Fibroblast of peridontal ligament (primary cell): ENCODE measurements at regions not wholly inside any gene's neighbourhood (a gene's known extent, or its start where the extent isn't known, plus 50 kb on each side); places are given as distances from the start of the nearest gene placed in this dataset.

Source experiments
- DNase-seq: peaks from one replicate; pipeline ENCODE4 v3.0.0-alpha.2; 2010; ENCODE audit errors: extremely low read depth

DNA sequence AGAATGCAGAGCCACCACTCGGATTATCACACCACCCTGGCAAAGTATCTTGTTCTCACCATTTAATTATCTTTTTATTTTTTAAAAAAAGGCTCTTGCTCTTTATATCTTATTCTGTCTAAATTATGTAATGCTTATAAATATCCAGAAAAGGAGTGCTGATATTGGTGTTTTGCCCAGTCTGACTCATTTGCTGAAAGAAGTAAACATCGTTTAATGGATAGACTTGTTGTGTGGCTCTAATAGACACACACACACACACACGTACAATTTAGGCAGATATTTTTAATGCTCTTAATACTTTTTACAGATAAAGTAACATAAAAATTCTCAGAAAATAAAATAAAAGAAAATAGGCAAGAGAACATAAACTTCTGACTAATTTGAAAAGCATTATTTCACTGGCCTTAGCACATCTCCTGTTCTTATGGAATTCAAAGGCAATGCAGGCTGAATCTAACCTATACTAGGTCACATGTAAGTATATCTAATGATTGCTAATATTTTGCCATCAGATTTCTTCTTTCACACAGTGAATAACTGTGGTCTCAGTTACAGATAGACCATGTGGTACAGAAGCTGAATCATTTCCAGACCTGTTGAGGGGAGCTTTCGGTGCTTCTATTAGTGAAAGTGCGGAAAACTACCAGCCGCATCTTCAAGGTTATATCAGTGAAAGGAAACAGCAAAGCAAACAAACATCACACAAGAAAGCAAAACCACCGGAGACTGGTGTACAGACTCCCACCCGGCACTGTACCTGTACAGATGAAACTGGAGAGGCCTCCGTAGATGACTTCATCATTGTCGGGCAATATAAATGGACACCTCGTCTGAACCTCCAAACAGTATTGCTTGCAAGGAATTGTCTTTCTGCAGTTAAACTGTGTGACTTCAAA, 642.1 kb upstream of the ARGLU1 start:
- DNase-seq: peak; percentile 43

DNA sequence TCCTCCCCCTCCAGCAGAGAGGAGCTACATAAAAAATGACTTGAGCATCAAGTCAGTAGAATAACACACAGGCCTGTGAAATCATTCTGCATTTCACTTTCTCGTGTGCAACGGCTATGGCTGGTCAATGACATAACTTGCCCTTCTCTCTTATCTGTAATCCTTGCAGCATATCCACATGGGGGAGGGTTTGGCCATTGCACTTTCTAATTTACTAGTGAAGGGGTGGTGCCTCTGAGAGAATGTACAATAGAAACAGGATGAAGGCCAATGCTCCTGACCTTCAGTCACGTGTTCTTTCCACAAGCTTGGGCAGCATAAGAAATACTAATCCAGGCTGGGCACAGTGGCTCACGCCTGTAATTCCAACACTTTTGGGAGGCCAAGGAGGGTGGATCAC, 641.0 kb upstream of the ARGLU1 start:
- DNase-seq: no peak

DNA sequence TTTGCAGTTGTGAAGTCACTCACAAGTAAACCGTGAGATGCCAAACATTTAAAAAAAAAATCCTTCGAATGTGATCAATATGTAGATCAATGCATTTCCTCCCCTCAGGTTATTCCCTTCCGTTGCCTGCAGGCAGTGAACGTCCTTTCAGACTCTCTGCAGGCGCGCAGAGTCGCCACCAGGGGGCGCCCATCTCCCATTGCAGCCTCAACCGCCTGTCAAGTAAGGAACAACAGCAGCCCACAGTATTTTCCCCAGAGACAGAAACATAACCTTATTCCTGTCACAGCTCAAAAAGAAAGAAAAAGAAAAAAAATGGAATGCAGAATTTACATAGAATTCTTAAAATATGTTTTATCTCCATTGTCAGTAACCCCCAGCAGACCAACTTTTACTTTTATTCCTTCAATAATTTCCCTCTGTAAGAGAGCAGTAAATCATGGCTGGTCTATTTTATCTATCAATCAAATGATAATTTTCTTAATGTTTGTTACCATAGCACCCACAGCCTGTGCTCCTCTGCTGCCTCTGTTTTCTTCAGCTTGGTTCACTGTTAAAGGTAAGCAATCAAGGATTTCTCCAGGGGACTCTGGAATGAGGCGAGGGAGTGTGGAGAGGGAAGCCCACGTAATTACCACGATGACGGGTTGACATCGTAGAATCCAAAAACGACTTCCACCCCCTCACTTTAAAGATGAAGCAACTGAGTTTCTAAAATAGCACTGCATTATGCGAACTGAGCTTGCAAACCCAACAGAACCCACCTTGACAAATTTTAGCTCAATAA, 637.6 kb upstream of the ARGLU1 start:
- peak; percentile 51 for DNase-seq

DNA sequence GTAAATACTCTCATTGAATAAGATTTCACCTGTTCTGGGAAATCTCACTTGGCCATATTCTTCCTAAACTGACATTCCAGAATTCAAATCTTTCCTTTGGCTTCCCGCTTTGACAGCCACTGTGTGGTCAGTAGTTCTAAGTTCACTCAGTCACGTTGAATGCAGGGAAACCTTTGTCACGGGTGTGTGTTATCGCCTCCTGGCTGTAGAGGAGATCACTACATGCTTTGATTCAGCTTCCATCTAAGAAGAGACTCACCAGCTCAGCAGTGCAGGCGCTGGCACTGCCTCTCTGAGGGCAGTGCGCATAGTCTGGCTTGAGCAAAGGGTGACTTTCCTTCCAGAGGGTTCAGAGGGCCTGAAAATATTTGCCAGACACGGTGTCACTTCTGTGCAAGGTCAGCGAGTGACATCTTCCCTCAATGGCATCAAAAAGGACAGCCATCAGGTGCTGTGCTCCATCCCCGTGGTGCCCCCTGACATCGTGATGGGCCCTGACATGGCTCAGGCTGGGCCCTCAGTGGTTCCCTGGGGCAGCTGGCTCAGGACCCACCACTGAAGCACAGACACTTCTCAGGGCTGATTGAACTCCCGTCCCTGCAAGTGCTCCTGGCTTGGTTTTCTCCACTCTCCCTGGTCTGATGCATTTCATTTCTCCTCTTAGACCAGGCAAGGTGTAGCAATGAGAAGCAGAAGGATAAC, 635.4 kb upstream of the ARGLU1 start:
- peak; percentile 2 for DNase-seq

DNA sequence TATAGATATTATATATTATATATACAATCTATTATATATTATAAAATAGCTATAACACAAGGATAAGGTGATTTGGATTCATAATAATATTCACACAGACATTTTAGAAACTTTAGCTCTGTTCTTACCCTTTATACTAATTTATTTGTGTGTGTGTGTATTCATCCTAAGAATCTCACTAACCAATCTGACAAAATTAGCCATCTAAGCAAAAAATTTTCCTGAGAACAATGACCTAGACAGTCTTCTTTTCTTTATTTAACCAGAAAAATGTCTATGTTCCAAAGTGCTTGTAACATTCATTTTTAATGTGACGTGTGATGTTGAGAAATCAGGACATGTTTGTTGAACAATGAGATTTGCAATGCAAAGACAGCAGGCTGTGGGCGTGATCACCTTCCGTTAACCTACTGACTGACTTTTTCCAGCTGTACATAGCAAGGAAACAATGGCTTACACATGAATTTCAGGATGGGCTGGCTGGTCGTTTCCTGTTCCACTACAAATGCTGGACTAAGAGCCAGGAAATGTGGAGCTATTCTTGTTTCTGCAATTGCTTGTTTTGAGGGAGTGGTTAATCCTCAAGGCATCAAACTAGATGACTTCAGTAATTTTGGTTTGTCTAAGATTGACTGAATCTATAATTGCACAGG, 634.6 kb upstream of the ARGLU1 start:
- DNase-seq: no peak

DNA sequence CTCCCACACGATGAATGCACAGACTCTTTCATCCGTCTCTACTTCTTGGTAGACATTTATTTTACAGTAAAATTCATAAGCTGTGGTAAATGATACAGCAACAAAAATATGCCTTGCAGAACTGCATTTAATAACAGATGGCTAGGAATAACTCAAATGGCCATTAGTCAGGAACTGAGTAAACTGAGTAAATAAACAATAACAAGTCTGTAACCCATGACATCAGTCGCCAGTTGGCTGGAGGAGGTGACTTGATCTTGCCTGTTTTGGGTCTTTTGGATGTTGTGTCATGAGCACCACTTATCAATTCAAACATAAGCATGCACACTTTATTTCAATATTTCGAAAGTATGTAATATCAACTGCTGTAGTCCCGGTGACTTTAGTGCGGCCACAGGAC, 632.6 kb upstream of the ARGLU1 start:
- no peak for DNase-seq

DNA sequence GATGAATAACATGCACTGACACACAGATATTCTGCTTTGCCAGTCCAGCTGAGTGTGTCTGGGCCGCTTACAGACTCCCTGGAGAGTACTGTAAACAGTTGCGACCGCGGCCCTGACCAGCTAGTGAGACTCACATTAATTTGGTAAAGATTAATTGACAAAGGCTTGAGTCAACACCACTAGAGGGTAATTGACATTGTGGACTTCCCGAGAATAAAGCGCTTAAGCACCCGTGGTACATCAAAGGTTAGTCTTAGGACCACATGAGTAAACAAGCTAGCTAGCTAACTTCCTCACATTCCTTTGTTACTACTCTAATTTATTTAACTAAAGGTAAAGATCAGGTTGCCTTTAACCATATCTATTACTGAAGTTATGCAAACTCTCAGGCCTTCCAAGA, 624.4 kb upstream of the ARGLU1 start:
- no peak for DNase-seq

DNA sequence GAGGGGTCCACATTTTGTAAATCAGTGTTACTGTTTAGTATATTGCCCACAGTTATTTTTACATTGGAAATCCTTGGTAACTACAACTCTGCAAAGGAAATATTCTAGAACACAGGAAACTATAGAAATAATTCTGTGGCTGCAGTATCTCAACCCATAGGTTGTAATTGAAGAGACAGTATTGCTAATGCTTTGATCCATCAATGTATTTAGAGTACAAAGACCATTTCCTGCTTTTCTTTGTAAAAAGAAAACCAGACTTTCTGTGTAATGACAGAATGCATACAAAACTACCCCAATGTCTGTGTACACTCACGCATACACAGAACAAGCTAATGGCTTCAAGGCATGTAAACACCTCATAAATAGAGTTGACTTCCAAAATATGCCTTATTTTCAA, 622.1 kb upstream of the ARGLU1 start:
- no peak for DNase-seq

DNA sequence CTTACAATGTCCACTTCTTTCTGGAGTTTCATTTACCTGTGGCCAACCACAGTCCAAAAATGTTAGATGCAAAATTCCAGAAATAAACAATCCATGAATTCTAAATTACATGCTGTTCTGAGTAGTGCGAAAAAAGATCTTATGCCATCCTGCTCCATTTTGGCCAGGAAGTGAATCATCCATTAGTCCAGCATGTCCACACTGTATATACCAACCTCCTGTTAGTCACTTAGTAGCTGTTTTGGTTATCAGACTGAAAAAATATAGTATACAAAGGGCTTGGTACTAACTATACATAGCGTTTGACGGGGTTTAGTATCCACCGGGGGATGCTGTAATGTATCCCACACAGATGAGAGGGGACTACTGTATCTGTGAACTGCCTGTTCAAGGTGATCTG, 618.0 kb upstream of the ARGLU1 start:
- DNase-seq: peak; percentile 7

DNA sequence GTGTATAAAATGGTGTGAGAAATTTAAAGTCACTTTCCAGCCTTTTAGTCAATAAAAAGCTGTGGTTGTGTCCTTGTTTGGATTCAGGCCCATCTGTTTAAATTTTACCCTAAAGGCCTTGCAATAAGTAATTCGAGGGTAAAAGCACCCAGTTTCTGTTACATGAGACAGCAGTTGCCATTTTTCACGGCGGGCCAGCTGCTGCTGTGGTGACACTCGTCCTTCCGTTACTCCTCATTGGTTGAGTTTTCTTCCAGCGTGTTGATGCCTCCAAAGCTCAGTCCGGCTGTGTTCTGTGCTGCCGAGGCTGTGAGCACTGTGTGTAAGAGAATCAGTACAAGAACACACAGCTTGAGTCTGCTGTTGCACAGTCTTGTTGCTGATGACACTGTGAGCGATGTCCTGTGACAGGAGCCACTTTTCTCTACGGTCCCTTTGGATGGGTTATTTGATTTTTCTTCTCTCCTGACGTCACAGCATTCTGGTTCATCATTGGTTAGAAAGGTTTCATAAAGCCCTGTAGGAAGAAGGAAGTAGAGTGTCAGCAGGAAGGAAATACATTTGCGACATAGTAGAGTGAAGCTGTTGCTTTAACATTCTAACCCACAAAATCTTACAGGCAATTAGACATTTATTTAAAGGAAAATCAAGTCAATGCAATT, 602.5 kb upstream of the ARGLU1 start:
- no peak for DNase-seq

DNA sequence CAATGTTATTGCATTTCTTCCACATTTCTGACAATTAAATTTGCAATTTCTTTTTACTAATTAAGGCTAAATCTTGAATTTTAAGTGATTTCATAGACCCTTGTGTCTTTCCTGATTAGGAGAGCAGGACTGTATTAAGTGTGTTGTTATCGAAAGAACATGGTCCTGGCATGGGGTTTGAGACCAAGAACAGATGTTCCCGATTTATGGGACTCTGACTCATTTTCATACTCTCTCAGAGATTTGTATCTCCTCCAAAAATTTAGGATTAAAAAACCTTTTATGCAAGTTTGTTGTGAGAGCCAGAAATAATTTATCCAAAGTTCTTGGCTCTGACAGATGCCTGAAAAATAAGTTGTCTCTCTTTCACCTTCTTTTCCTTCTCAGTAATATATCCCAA, 589.3 kb upstream of the ARGLU1 start:
- peak; percentile 70 for DNase-seq

DNA sequence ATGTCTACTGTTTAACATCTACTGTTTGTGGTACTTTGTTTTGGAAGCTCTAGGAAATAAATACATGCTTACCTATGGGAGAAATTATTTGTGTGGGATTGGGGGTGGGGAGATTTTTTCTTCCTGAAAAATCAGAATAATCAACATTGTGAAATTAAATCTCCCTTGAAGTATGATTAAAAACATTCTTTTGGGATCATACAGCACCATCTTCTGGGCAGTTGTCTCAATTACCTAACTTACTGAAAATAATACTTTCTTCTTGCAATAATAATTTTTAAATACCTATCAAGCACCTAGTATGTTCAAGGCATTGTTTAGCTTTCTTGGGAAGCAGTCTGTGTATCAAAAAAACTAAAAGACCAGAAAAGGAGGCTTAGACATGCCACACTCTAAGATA, 576.5 kb upstream of the ARGLU1 start:
- DNase-seq: peak; percentile 50

DNA sequence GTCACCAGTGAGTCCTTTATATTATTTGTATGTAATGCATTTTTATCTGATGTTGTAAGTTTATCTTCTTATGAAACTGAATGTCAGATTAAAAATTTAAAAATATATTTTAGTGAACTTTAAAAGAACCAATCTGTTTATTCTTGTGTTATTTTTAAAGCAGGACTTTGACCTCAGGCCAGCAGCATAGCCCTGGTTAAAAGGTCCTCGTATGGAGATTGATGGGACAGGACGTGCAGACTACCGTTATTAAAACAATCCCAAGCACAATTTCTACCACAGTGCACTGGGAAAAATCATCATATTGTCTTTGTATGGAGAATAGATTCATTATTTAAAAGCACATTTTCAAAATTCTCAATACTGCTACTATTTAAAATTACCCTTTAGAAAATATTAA, 573.8 kb upstream of the ARGLU1 start:
- no peak for DNase-seq

DNA sequence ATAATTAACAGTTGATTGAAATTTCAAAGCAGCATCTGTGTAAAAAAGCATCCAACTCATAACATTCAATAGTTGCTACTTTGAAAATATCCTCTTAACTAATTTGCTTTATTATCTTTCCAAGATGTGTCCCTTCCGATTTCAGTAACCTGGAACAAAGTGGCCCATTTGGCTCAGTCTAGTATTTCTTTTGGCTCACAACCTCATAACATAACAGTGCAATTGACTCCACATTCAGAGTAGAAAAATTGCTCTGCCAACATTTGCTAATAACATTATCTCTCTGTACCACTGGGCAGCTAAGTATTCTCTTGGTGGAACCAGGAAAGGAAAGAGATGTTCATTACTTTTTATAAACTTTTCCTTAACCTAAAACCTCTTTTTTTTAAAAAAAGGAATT, 571.1 kb upstream of the ARGLU1 start:
- DNase-seq: no peak

DNA sequence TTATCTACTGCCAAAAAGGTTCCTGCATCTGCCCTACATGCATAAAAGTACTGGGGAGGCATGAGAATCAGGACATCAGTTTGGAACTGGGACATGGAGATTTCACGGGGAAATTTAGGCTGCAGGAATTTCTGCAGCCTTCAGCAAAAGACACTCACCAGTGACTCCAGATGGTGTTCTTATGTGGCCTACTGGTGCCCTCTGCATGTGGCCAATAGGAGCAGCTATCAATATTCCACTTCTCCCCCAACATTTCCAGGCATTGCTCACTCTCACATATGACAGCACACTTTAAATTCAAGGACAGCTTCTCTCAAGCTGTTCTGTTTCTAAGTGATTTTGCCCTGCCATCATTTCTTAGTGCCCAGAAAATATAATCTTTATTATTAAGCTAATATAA, 570.5 kb upstream of the ARGLU1 start:
- peak; percentile 13 for DNase-seq

DNA sequence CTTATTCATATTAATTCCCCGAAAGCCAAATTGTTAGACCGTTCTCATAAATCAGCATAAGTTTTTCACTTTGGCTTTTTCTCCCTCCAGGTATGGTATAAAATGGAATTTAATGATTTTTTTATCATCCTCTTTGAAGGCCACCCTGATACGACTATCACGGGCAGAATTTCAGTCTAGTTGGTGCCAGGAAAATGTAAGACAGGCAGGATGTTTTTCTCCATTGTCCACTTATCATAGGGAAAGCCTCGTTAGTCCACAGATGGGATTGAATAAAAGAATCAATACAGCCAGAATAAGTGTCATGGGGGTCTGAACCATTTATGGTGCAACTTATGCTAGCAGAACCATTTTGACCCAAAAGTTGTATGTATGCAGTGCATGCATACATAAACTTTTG, 566.0 kb upstream of the ARGLU1 start:
- no peak for DNase-seq

DNA sequence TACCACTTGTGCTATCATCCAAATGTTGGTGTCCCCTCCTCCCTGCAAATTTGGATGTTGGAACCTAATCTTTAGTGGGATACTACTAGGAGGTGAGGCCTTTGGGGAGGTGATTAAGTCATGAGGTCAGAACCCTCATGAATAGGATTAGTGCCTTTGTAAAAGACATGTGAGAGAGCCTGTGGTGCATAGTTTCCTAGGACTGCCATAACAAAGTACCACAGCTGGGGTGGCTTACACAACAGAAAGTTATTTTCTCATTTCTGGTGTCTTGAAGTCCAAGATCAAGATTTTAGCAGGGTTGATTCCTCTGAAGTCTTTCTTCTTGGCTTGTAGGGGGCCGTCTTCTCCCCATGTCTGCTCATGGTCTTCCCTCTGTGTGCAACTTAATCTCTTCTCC, 562.6 kb upstream of the ARGLU1 start:
- peak; percentile 19 for DNase-seq

DNA sequence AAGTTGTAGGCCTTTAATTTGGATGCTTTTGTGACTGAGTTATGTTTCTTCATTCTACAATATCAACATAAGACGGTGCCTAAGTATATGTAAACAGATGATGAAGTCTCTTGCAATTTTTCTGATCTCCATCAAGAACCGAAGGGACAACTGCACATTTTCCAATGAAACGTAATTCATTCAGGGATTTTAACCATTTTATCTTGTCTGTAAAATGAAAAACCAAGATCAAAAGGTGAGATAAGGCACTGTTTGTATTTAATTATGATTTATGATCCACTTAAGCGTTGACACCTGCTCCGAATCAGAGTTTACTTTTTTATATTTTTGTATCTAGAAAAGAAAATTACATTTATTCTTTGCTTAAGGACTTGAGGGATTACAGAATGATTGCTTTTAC, 556.8 kb upstream of the ARGLU1 start:
- no peak for DNase-seq

DNA sequence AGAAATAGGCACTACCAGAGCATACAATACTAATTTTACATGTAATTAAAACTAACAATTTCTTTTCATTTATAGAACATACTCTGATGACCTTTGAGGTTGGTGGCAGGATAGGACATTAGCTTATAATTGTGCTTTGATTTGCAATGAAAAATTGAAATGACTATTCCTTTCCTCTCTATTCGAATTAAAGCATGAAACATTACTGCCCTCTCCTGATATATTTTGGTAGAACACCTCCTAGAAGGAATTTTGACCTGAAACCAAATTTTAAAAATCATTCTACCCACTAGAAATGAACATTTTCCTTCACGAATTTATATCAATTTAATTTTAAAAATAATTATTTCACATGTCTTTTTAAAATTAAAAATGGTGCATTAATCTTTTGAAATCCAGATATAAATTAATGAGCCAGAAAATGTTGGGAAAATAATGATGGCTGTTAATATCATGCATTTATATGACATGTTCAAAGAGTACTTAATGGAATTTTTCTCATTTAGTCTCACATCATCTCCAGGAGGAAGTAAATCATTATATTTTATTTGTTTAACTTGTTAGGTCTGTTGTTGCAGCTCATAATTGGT, 556.3 kb upstream of the ARGLU1 start:
- DNase-seq: peak; percentile 63

DNA sequence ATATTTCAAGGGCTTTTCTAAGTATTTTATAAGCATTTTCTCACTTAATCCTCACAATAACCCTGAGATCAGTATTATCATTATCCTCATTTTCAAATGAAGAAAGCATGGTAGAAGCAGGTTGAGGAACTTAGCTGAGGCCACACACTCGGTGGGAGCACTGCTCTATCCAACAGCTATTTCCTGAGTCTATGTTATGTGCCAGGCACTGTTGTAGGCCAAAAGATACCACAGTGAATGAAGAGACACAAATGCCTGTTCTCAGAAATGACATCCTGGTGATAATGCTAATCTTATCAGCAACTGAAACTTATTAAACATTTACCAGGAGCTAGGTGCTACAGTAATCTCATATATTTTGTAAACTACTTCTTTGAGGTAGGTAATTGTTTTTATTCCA, 553.9 kb upstream of the ARGLU1 start:
- DNase-seq: no peak
